ENCODE measurements at regions not wholly inside any gene's neighbourhood (a gene's known extent, or its start where the extent isn't known, plus 50 kb on each side); places are given as distances from the start of the nearest gene placed in this dataset.

DNA sequence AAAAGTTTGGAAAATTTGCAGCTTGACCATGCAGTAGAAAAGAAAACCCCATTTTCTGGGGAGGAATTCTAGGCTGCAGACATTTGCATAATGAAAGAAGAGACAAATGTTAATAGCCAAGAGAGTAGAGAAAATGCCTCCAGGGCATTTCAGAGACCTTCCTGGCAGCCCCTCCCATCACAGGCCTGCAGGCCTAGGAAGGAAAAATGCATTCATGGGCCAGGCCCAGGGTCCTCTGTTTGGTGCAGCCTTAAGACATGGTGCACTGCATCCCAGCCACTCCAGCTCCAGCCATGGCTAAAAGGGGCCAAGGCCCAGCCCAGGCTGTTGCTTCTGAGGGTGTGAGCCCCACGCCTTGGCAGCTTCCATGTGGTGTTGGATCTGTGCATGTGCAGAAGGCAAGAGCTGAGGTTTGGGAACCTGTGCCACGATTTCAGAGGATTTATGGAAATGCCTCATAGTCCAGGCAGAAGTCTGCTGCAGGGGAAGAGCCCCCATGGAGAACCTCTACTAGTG is 75.0 kb upstream of the OR13F1 start:
- intact Hi-C loops (cut with DNase I, micrococcal nuclease), result no loop called here
- Histone ChIP-seq H3K36me3 (ENCODE audit: low read depth) (no peaks in the 10 kb centered on the region), H3K4me1 (ENCODE audit: low read depth) (no peaks in the 10 kb centered on the region), H3K4me3 (no peak overlapping the region), H3K9me3 (peaks cover 8% of the 10 kb centered on the region)
- TF ChIP-seq, protein P1, sequence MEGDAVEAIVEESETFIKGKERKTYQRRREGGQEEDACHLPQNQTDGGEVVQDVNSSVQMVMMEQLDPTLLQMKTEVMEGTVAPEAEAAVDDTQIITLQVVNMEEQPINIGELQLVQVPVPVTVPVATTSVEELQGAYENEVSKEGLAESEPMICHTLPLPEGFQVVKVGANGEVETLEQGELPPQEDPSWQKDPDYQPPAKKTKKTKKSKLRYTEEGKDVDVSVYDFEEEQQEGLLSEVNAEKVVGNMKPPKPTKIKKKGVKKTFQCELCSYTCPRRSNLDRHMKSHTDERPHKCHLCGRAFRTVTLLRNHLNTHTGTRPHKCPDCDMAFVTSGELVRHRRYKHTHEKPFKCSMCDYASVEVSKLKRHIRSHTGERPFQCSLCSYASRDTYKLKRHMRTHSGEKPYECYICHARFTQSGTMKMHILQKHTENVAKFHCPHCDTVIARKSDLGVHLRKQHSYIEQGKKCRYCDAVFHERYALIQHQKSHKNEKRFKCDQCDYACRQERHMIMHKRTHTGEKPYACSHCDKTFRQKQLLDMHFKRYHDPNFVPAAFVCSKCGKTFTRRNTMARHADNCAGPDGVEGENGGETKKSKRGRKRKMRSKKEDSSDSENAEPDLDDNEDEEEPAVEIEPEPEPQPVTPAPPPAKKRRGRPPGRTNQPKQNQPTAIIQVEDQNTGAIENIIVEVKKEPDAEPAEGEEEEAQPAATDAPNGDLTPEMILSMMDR (IDR thresholded peaks at IDR 0.05), result no peak
- DNase-seq, result no peak
- no peak for ATAC-seq

DNA sequence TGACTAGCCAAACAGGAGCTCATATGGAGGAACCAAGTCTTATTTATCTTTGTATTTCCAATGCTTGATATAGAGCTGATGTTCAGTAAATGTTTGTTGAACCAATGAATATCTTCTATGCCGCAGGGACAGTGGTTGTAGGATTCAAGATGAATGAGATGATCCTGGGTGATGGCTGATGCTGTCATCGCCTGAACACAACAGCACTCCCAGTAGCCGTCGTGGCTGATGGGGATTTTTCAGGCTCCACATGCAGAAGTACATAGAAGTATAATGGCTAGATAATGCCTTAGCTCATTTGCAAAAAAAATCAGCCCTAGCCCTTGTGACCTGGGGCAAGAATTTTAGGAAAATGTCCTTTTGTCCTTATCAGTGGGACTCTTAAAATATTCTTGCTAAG is 69.0 kb upstream of the OR13F1 start:
- no peak overlapping the region for H3K4me3 ChIP-seq
- no peak for ATAC-seq

DNA sequence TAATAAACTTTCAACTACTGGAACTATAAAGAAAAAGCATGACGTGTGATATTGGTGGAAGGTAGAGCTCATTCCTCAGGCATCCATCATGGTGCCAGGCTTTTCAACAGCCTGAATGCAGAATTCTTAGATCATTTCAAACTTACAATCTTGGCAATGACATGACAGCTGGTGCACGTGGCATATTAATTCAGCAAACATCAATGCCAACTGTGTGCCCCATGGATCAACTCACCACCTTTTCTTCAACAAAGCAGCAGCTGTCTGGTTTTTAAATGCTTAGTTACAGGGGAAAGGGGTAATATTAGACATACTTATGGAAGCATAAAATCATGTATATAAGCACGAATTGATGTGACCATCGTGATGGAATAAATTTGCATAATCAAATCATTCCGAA is 56.0 kb upstream of the OR13F1 start:
- DNase-seq (no peak), ATAC-seq (no peak)
- no peaks in the 10 kb centered on the region for H3K36me3 ChIP-seq (ENCODE audit: low read depth)
- no peak overlapping the region for H3K4me3 ChIP-seq
- H3K4me1 ChIP-seq (ENCODE audit: low read depth), result no peaks in the 10 kb centered on the region
- H3K9me3 ChIP-seq, result no peaks in the 10 kb centered on the region
- TF ChIP-seq, protein P1 (IDR thresholded peaks at IDR 0.05), result no peak
- intact Hi-C loops (cut with DNase I, micrococcal nuclease), result no loop called here

More for the DNA sequence above, 69.0 kb upstream of the OR13F1 start:
- Histone ChIP-seq H3K4me1 (ENCODE audit: low read depth) (no peaks in the 10 kb centered on the region), H3K36me3 (ENCODE audit: low read depth) (no peaks in the 10 kb centered on the region), H3K9me3 (no peaks in the 10 kb centered on the region)
- TF ChIP-seq, protein P1 (IDR thresholded peaks at IDR 0.05), result no peak
- DNase-seq, result no peak
- intact Hi-C loops (cut with DNase I, micrococcal nuclease), result no loop called here

Measured in mucosa of descending colon (tissue), 3 donors.